ENCODE measurements at regions not wholly inside any gene's neighbourhood (a gene's known extent, or its start where the extent isn't known, plus 50 kb on each side); places are given as distances from the start of the nearest gene placed in this dataset.
A peak's percentile ranks its signal among the peaks of the same experiment; 100 is the strongest.

DNA sequence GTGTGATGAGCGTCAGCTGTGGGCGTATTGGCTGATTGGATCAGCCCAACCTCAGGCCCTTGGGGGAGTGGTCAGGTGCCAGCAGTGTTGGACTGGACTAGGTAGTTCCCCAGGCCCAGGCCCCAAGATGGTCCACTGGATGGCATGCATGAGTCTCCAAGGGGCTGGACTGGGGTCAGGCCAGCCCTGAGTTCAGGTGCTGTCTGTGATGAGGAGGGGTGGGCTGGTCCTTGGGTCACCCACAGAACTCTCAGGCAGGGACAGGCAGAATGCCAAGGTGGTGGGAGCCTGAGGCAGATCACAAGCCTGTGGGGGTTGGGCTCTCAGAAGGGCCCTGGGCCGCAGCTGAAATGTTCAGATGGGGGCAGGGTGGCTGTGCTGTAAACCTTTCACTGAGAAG lies 59.5 kb upstream of the THUMPD2 start:
- H3K27ac Mint-ChIP-seq, result no peak overlapping the region
- H3K4me1 Mint-ChIP-seq, result peaks cover 15% of the 10 kb centered on the region
- CTCF ChIA-PET, result interaction anchor here (0.8 to 1.5 kb wide), 6 partner anchors 9 to 82 kb away, joined by 3 to 17 read pairs (median 6); no protein-coding TSS in a partner anchor
- H3K9me3 Mint-ChIP-seq, result peaks cover 32% of the 10 kb centered on the region
- POLR2A ChIA-PET, result no interaction called here
- peaks cover 17% of the 10 kb centered on the region for H3K36me3 Mint-ChIP-seq
- ATAC-seq (no peak), DNase-seq (ENCODE audit: low spot score) (no peak)
- no peak overlapping the region for H3K4me3 Mint-ChIP-seq
- TF ChIP-seq, protein P1, sequence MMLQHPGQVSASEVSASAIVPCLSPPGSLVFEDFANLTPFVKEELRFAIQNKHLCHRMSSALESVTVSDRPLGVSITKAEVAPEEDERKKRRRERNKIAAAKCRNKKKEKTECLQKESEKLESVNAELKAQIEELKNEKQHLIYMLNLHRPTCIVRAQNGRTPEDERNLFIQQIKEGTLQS (CRISPR knock-in tag; conservative IDR thresholded peaks at IDR 0.05), result no peak
- TF ChIP-seq CREB1 (CRISPR knock-in tag; IDR thresholded peaks at IDR 0.05) (no peak), TEAD4 (CRISPR knock-in tag; IDR thresholded peaks at IDR 0.05) (no peak), HMGA2 (CRISPR knock-in tag; IDR thresholded peaks at IDR 0.05) (no peak), RORB (CRISPR knock-in tag; IDR thresholded peaks at IDR 0.05) (no peak), ETV6 (CRISPR knock-in tag; IDR thresholded peaks at IDR 0.05) (no peak)
- TF ChIP-seq, protein P2, sequence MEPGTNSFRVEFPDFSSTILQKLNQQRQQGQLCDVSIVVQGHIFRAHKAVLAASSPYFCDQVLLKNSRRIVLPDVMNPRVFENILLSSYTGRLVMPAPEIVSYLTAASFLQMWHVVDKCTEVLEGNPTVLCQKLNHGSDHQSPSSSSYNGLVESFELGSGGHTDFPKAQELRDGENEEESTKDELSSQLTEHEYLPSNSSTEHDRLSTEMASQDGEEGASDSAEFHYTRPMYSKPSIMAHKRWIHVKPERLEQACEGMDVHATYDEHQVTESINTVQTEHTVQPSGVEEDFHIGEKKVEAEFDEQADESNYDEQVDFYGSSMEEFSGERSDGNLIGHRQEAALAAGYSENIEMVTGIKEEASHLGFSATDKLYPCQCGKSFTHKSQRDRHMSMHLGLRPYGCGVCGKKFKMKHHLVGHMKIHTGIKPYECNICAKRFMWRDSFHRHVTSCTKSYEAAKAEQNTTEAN (CRISPR knock-in tag; IDR thresholded peaks at IDR 0.05), result no peak
- TF ChIP-seq, protein P3, sequence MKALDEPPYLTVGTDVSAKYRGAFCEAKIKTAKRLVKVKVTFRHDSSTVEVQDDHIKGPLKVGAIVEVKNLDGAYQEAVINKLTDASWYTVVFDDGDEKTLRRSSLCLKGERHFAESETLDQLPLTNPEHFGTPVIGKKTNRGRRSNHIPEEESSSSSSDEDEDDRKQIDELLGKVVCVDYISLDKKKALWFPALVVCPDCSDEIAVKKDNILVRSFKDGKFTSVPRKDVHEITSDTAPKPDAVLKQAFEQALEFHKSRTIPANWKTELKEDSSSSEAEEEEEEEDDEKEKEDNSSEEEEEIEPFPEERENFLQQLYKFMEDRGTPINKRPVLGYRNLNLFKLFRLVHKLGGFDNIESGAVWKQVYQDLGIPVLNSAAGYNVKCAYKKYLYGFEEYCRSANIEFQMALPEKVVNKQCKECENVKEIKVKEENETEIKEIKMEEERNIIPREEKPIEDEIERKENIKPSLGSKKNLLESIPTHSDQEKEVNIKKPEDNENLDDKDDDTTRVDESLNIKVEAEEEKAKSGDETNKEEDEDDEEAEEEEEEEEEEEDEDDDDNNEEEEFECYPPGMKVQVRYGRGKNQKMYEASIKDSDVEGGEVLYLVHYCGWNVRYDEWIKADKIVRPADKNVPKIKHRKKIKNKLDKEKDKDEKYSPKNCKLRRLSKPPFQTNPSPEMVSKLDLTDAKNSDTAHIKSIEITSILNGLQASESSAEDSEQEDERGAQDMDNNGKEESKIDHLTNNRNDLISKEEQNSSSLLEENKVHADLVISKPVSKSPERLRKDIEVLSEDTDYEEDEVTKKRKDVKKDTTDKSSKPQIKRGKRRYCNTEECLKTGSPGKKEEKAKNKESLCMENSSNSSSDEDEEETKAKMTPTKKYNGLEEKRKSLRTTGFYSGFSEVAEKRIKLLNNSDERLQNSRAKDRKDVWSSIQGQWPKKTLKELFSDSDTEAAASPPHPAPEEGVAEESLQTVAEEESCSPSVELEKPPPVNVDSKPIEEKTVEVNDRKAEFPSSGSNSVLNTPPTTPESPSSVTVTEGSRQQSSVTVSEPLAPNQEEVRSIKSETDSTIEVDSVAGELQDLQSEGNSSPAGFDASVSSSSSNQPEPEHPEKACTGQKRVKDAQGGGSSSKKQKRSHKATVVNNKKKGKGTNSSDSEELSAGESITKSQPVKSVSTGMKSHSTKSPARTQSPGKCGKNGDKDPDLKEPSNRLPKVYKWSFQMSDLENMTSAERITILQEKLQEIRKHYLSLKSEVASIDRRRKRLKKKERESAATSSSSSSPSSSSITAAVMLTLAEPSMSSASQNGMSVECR (CRISPR knock-in tag; IDR thresholded peaks at IDR 0.05; ENCODE audit: borderline replicate concordance), result no peak
- peaks cover 3% of the 10 kb centered on the region; the same call in 1 of the 2 replicates for H3K27me3 Mint-ChIP-seq (ENCODE audit: low read depth)

DNA sequence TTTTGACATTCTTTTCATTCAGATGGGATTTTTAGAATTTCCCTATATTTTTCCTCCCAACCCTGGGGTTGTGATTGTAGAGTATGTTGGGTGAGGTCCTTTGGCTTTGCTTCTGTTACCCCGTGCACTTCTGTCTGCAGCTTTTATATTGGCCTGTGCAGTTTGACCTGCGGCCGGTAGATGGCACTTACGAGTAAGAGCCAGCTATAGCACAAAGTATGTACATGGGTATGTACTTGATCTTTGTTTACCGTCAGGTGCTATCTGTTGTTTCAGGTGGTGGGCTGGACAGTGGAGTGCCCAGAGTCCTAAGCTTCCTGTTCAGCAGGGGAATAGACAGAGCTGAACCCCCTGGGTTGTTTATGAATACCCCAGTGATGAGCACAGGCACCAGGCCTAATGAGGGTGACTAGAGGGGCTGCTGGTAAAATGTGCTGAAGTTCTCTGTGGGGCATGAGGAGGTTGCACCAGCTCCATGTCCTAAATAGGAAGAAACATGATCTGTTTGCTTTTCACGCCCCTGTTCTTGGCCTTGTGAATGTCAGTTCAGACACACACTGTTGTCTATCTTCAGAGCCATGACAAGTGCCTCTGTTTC lies 58.9 kb upstream of the THUMPD2 start:
- Mint-ChIP-seq H3K9me3 (peaks cover 32% of the 10 kb centered on the region), H3K4me1 (peaks cover 15% of the 10 kb centered on the region), H3K27ac (no peak overlapping the region), H3K36me3 (peaks cover 17% of the 10 kb centered on the region), H3K27me3 (ENCODE audit: low read depth) (peaks cover 3% of the 10 kb centered on the region; the same call in 1 of the 2 replicates), H3K4me3 (no peak overlapping the region)
- ChIA-PET CTCF (interaction anchor here (0.6 to 1.5 kb wide), 15 partner anchors 9 to 265 kb away, joined by 3 to 17 read pairs (median 3); no protein-coding TSS in a partner anchor), POLR2A (interaction anchor here (0.6 to 0.7 kb wide), 2 partner anchors 17 to 45 kb away, joined by 3 to 4 read pairs; no protein-coding TSS in a partner anchor)
- TF ChIP-seq, protein P4, sequence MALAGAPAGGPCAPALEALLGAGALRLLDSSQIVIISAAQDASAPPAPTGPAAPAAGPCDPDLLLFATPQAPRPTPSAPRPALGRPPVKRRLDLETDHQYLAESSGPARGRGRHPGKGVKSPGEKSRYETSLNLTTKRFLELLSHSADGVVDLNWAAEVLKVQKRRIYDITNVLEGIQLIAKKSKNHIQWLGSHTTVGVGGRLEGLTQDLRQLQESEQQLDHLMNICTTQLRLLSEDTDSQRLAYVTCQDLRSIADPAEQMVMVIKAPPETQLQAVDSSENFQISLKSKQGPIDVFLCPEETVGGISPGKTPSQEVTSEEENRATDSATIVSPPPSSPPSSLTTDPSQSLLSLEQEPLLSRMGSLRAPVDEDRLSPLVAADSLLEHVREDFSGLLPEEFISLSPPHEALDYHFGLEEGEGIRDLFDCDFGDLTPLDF (CRISPR knock-in tag; IDR thresholded peaks at IDR 0.05), result no peak
- TF ChIP-seq, protein P5, sequence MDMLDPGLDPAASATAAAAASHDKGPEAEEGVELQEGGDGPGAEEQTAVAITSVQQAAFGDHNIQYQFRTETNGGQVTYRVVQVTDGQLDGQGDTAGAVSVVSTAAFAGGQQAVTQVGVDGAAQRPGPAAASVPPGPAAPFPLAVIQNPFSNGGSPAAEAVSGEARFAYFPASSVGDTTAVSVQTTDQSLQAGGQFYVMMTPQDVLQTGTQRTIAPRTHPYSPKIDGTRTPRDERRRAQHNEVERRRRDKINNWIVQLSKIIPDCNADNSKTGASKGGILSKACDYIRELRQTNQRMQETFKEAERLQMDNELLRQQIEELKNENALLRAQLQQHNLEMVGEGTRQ (CRISPR knock-in tag; IDR thresholded peaks at IDR 0.05), result no peak
- TF ChIP-seq TEAD4 (CRISPR knock-in tag; IDR thresholded peaks at IDR 0.05), result no peak
- TF ChIP-seq, protein P6, sequence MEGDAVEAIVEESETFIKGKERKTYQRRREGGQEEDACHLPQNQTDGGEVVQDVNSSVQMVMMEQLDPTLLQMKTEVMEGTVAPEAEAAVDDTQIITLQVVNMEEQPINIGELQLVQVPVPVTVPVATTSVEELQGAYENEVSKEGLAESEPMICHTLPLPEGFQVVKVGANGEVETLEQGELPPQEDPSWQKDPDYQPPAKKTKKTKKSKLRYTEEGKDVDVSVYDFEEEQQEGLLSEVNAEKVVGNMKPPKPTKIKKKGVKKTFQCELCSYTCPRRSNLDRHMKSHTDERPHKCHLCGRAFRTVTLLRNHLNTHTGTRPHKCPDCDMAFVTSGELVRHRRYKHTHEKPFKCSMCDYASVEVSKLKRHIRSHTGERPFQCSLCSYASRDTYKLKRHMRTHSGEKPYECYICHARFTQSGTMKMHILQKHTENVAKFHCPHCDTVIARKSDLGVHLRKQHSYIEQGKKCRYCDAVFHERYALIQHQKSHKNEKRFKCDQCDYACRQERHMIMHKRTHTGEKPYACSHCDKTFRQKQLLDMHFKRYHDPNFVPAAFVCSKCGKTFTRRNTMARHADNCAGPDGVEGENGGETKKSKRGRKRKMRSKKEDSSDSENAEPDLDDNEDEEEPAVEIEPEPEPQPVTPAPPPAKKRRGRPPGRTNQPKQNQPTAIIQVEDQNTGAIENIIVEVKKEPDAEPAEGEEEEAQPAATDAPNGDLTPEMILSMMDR (IDR thresholded peaks at IDR 0.05), result peak; percentile 85
- TF ChIP-seq ZNF232 (CRISPR knock-in tag; IDR thresholded peaks at IDR 0.05), result no peak
- ATAC-seq (peak; percentile 98), DNase-seq (ENCODE audit: low spot score) (peak; percentile 44)

Data from WTC11 (cell line).